ENCODE measurements at regions not wholly inside any gene's neighbourhood (a gene's known extent, or its start where the extent isn't known, plus 50 kb on each side); places are given as distances from the start of the nearest gene placed in this dataset.

DNA sequence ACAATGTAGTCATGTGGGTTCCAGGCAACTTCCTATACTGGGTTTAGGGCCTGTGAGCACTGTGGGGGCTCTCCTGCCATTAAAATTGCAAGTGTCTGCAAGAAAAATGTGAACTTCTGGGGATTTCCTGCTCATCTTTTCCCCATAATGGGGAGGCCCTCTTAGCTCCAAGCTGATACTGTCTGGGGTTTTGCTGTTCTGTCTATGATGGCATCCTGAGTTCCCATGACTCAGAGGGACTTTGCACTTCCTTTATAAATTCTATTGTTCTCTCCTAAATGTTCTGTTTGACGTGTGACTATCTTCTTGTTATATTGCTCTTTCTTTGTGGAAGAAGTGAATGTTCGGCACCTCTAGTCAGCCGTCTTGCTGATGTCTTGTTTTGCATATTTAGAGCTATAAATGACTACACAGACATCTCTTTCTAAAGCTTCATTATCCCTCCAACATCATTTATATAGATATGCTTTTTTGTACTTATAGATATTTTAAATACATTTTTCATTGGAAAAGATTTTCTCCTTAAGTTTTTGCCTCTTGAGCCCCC is 465.8 kb downstream of the NAF1 start:
- TF ChIP-seq SP1 (IDR thresholded peaks at IDR 0.05) (no peak), BHLHE40 (IDR thresholded peaks at IDR 0.05; ENCODE audit: borderline replicate concordance) (no peak), FOXM1 (IDR thresholded peaks at IDR 0.05; ENCODE audit: borderline replicate concordance) (no peak), ELF4 (IDR thresholded peaks at IDR 0.05) (no peak), FOXA1 (IDR thresholded peaks at IDR 0.05) (no peak), ZNF384 (IDR thresholded peaks at IDR 0.05) (no peak), NFRKB (IDR thresholded peaks at IDR 0.05) (no peak), ARNT (IDR thresholded peaks at IDR 0.05) (no peak), FOXK2 (IDR thresholded peaks at IDR 0.05) (no peak), TARDBP (IDR thresholded peaks at IDR 0.05) (no peak), LEF1 (IDR thresholded peaks at IDR 0.05; ENCODE audit: borderline replicate concordance) (no peak)
- TF ChIP-seq, protein P1, sequence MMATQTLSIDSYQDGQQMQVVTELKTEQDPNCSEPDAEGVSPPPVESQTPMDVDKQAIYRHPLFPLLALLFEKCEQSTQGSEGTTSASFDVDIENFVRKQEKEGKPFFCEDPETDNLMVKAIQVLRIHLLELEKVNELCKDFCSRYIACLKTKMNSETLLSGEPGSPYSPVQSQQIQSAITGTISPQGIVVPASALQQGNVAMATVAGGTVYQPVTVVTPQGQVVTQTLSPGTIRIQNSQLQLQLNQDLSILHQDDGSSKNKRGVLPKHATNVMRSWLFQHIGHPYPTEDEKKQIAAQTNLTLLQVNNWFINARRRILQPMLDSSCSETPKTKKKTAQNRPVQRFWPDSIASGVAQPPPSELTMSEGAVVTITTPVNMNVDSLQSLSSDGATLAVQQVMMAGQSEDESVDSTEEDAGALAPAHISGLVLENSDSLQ (IDR thresholded peaks at IDR 0.05): no peak
